Fibroblast of villous mesenchyme (primary cell): ENCODE measurements at regions not wholly inside any gene's neighbourhood (a gene's known extent, or its start where the extent isn't known, plus 50 kb on each side); places are given as distances from the start of the nearest gene placed in this dataset.

Experiments used
- DNase-seq: peaks from one replicate; pipeline ENCODE4 v3.0.0-alpha.2; 2010; ENCODE audit warnings: low read depth
- H3K4me3 ChIP-seq: 2 replicates; pipeline ENCODE4 v1.5.1; 2011; ENCODE audit warnings: low read depth, mild to moderate bottlenecking, low read length
- TF ChIP-seq, protein P1 (sequence below): IDR thresholded peaks from 2 replicates; pipeline ENCODE4 v1.5.1; 2012; ENCODE audit warnings: low read depth, mild to moderate bottlenecking, low read length; ENCODE audit not compliant: insufficient read depth

DNA sequence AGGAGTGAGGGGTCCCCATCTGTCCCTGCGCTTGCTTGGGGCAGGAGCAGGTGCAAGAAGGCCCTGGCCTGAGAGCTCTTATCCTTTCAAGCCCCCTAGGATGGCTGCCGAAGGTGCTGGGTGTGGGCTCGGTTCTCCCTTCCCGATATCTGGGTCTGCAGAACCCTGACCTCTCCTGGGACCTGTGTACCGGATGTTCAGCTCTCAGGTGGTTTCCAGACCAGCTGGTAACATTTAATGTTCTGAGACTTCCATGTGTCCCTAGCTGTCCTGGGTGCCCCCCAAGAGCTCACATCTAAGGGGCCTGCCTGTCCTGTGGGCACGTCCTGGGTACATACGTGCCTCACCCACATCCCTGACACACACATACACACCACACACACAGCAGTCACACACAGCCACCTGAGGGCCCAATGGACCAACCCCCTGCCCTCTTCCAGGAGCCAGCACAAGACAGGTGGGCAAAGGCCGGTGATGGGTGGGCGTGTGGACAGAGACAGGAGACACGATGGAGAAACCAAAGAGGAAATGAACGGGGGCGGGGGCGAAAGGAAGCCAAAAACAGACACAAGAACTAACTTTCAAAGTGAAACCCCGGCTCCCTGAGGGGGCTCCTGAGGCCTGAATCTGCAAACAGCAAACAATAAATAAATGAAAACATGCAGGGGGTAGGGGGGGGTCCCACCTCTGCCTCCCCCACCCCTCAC lies 124.3 kb downstream of the PTPRS start:
- no peak for DNase-seq
- H3K4me3 ChIP-seq: no peak overlapping the region
- TF ChIP-seq, protein P1, sequence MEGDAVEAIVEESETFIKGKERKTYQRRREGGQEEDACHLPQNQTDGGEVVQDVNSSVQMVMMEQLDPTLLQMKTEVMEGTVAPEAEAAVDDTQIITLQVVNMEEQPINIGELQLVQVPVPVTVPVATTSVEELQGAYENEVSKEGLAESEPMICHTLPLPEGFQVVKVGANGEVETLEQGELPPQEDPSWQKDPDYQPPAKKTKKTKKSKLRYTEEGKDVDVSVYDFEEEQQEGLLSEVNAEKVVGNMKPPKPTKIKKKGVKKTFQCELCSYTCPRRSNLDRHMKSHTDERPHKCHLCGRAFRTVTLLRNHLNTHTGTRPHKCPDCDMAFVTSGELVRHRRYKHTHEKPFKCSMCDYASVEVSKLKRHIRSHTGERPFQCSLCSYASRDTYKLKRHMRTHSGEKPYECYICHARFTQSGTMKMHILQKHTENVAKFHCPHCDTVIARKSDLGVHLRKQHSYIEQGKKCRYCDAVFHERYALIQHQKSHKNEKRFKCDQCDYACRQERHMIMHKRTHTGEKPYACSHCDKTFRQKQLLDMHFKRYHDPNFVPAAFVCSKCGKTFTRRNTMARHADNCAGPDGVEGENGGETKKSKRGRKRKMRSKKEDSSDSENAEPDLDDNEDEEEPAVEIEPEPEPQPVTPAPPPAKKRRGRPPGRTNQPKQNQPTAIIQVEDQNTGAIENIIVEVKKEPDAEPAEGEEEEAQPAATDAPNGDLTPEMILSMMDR: no peak

- no peak overlapping the region for H3K4me3 ChIP-seq
- DNase-seq: no peak
- TF ChIP-seq, protein P1: no peak
These were observed 125.2 kb downstream of the PTPRS start for GRCh38 chr19:5215431-5215830.

GRCh38 chr19:5214902-5215301 lies 125.7 kb downstream of the PTPRS start:
- TF ChIP-seq, protein P1: no peak
- H3K4me3 ChIP-seq: no peak overlapping the region
- no peak for DNase-seq

DNA sequence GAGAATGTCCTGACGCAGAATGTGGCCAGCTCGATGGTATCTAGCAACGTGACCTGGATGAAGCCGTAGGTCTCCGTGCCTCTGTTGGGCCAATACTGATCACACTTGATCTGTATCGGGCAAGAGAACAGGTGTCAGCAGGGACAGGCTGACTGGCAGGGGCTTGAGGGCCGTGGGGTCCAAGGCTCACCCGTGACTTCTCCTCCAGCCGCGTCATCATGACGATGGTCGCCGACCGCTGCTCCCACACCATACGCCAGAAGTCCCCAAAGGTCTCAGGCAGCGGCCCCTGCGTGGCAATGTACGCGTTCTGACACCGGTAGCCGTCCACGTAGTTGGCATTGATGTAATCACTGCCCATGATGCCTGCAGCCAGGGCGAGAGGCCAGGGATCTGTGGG lies 126.2 kb downstream of the PTPRS start:
- no peak for DNase-seq
- TF ChIP-seq, protein P1: no peak
- H3K4me3 ChIP-seq: no peak overlapping the region

DNA sequence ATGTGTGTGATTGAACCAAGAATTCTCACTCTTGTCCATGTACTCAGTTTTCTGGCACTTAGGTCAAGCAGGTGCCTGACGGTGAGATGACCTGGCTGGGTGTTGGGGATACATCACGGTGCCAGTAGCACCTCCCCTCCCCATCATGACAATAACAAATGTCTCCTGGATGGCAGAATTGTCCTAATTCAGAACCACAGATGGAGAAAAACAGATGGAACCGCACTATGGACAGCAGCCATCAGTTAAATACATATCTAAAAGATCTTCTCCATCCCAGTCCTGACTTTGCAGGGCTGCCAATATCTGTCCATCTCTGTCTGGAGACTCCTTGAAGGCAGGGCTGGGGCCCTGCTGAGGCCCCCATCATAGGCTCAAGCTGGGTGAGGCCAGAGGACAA lies 126.9 kb downstream of the PTPRS start:
- no peak overlapping the region for H3K4me3 ChIP-seq
- DNase-seq: no peak
- TF ChIP-seq, protein P1: no peak

DNA sequence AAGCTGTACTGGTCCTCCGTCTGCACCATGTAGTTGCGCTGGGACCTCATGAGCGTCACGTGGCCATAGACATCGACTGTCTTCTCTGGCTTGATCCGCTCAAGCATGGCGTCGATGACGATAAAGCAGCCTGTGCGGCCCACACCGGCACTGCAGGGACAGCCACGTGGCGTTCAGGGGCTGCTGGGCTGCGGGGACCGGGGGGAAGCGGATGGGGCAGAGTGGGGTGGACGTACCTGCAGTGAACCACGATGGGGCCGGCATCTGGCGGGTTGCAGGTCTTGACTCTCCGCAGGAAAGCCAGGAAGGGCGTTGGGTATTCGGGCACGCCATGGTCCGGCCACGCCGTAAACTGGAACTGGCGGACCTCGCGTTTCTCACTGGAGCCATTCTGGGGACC lies 128.5 kb downstream of the PTPRS start:
- no peak overlapping the region for H3K4me3 ChIP-seq
- DNase-seq: no peak
- TF ChIP-seq, protein P1: no peak
